Upper lobe of left lung (tissue), 6 donors: ENCODE measurements at regions not wholly inside any gene's neighbourhood (a gene's known extent, or its start where the extent isn't known, plus 50 kb on each side); places are given as distances from the start of the nearest gene placed in this dataset.
A peak's percentile ranks its signal among the peaks of the same experiment; 100 is the strongest.

Experiments used
- ATAC-seq, 2 donors: fragments of 200-7000 bp; cut with Tn5 transposase; one replicate each; pipeline ENCODE4 v1.9.1; 2022; ENCODE audit warnings: mild to moderate bottlenecking in 2 of 2, moderate library complexity in 2 of 2; ENCODE audit not compliant: low FRiP score in 2 of 2
- DNase-seq, 2 donors: peaks; one replicate each; pipeline ENCODE4 v3.0.0-alpha.2; 2019 to 2020
- H3K27ac ChIP-seq, 4 donors: fragments of 200-600 bp; sonication (generic); one replicate each; pipeline ENCODE4 v1.5.1; 2016 to 2019
- H3K27me3 ChIP-seq, 4 donors: fragments of 200-600 bp; sonication (generic); one replicate each; pipeline ENCODE4 v1.5.1; 2017 to 2019
- H3K36me3 ChIP-seq, 4 donors: fragments of 200-600 bp; sonication (generic); one replicate each; pipeline ENCODE4 v1.5.1; 2016 to 2019
- H3K4me1 ChIP-seq, 4 donors: fragments of 200-600 bp; sonication (generic); one replicate each; pipeline ENCODE4 v1.5.1; 2018 to 2019
- H3K4me3 ChIP-seq, 4 donors: fragments of 200-600 bp; sonication (generic); one replicate each; pipeline ENCODE4 v1.5.1; 2017 to 2019; ENCODE audit warnings: mild to moderate bottlenecking in 2 of 4, moderate library complexity in 1 of 4
- H3K9me3 ChIP-seq, 4 donors: fragments of 200-600 bp; sonication (generic); one replicate each; pipeline ENCODE4 v1.5.1; 2018 to 2019
- CTCF ChIP-seq, 6 experiments: fragments of 450-650 bp in 4 of 6; fragments of 200-600 bp in 2 of 6; sonication (generic) in 2 of 6; IDR thresholded peaks; one replicate each; pipeline ENCODE4 v1.5.1; 2016 to 2019; ENCODE audit warnings: antibody characterized with exemption in 6 of 6
- EP300 ChIP-seq, 4 donors: sonication (generic); formaldehyde crosslinking; IDR thresholded peaks; one replicate each; pipeline ENCODE4 v1.5.1; 2017; ENCODE audit warnings: antibody characterized with exemption in 4 of 4, control low read depth in 2 of 4
- POLR2A ChIP-seq, 4 donors: fragments of 450-650 bp; IDR thresholded peaks; one replicate each; pipeline ENCODE4 v1.5.1; 2016 to 2017; ENCODE audit warnings: antibody characterized with exemption in 4 of 4, mild to moderate bottlenecking in 2 of 4
- POLR2AphosphoS5 ChIP-seq, 2 donors: sonication (generic); formaldehyde crosslinking; IDR thresholded peaks; one replicate each; pipeline ENCODE4 v1.5.1; 2017; ENCODE audit warnings: antibody characterized with exemption in 2 of 2
- WGBS, 2 donors: methylation state at CpG; one replicate each; pipeline ENCODE4 v1.1.5; 2017 to 2018; 5-methylcytosine and 5-hydroxymethylcytosine counted together
- donor health status: DM: no; HTN: no; CAD: no; lungs with moderate emphysema.
- donor health status: DM: no; HTN: yes; CAD: no; lungs with severe emphysema.

DNA sequence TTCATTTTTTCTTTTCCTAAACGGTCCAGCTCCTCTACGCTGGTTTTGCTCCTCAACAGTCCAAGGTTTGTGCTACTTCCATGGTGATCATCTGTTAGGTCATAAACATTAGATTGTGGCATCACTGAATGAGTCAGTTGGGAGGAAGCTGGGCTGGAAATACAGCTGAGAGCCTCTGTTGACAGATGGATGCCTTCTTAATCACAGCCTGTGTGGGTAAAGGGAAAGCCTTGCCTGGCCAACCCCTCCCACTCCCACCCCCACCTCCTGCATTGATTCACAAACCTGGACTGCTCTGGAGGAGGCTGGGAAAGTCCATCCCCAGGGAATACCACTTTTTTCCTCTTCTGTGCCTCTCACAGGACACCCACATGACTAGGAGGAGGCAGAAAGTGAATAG, 180.6 kb upstream of the CCN2 start:
- 50 to 67% methylated on average over 2 of the region's 2 CpGs for WGBS, 2 donors
- Histone ChIP-seq H3K4me1 (peaks cover 0 to 16% (median 6%) of the 10 kb centered on the region in 4 donors), H3K27ac (peak overlapping the region in 1 of 4 donors; percentile 57), H3K4me3 (no peak overlapping the region), H3K27me3 (no peaks in the 10 kb centered on the region), H3K36me3 (no peaks in the 10 kb centered on the region), H3K9me3 (no peaks in the 10 kb centered on the region)
- ATAC-seq (peak; percentile 80 to 85), DNase-seq (no peak)
- TF ChIP-seq CTCF (IDR thresholded peaks at IDR 0.05) (no peak), POLR2AphosphoS5 (IDR thresholded peaks at IDR 0.05) (peak in 1 of 2 donors; percentile 10)

DNA sequence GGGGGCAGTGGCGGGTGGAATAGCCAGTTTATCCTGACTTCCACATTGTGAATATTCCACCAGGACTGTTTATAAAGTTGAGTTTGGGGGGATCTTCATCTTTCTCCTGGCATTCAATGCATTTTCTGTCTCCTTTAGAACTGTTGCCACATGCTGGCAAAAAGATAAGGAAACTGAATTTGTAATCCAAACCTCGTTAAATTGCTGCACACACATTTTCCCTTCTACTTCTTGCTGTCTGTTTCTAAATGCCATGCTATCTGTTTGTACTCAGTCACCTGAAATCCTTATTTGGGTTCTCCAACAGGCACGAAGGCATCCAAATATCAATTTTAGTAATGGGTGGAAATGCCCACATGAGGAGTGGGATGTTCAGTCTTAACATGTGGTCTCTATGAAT, 180.2 kb upstream of the CCN2 start:
- no peak for DNase-seq
- 65 to 69% methylated on average over 3 of the region's 3 CpGs for WGBS, 2 donors
- no peak overlapping the region for H3K4me3 ChIP-seq
- no peak for ATAC-seq
- no peak for TF ChIP-seq POLR2A (IDR thresholded peaks at IDR 0.05)
- TF ChIP-seq POLR2AphosphoS5 (IDR thresholded peaks at IDR 0.05), result no peak
- TF ChIP-seq EP300 (IDR thresholded peaks at IDR 0.05), result no peak
- no peak for TF ChIP-seq CTCF (IDR thresholded peaks at IDR 0.05)
- H3K4me1 ChIP-seq, result peaks cover 0 to 16% (median 6%) of the 10 kb centered on the region in 4 donors
- H3K27me3 ChIP-seq, result no peaks in the 10 kb centered on the region
- no peaks in the 10 kb centered on the region for H3K9me3 ChIP-seq
- H3K36me3 ChIP-seq, result no peaks in the 10 kb centered on the region
- H3K27ac ChIP-seq, result peak overlapping the region; percentile 52 to 67 (median 56)

DNA sequence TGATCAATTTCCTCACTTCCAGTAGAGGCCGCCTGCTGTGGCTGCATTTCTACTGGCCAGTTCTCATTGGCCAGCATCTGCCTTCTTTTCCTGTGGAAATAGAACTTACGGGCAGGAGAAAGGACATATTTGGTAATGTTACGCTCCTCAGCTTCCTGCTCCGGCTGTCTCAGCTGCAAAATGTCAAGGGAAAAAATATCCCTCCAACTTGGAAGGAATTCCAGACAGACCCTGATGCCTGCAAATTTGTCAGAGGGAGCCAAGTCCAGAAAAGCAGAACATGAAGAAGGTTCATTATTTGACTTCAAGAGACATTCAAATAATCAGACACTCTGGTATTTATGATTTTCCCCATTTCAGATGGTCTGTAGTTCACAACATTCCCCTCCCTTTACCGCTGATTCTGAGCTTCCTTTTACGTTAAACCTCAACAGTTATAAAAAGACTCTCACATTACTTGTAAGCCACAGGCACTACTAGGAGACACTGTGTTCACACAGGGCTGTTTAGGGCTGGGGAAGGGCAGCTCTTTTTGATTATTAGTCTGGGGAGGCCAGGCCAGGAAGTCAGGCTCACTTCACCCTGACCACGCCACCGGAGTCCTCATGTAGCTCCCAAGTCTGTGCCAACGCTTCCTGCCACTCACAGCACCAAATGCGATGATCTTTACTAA, 179.6 kb upstream of the CCN2 start:
- DNase-seq (no peak), ATAC-seq (peak; percentile 62 to 77)
- 63% methylated on average over 10 of the region's 10 CpGs for WGBS, 2 donors
- Histone ChIP-seq H3K36me3 (no peaks in the 10 kb centered on the region), H3K4me3 (no peak overlapping the region), H3K27me3 (no peaks in the 10 kb centered on the region), H3K9me3 (no peaks in the 10 kb centered on the region), H3K27ac (peak overlapping the region; percentile 52 to 67 (median 56)), H3K4me1 (peaks cover 0 to 16% (median 6%) of the 10 kb centered on the region in 4 donors)
- TF ChIP-seq EP300 (IDR thresholded peaks at IDR 0.05) (no peak), POLR2AphosphoS5 (IDR thresholded peaks at IDR 0.05) (no peak), POLR2A (IDR thresholded peaks at IDR 0.05) (no peak), CTCF (IDR thresholded peaks at IDR 0.05) (no peak)

DNA sequence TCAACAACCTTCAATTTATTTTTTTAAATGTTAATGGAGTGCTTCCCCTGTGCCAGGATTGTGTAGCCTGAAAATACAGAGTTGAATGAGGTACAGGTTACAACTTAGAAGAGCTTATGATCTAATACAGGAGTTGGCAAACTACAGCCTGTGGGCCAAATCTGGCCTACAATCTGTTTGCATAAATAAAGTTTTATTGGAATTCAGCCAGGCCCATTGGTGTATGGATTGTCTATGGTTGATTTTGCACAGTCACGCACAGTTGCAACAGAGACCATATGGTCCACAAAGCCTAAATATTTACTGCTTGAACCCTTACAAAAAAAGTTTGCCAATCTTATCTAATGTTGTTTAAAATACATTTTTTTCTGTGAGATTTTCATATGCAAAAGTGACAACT, 177.3 kb upstream of the CCN2 start:
- Histone ChIP-seq H3K27me3 (no peaks in the 10 kb centered on the region), H3K27ac (no peak overlapping the region), H3K4me1 (peaks cover 0 to 16% (median 6%) of the 10 kb centered on the region in 4 donors), H3K9me3 (no peaks in the 10 kb centered on the region), H3K36me3 (no peaks in the 10 kb centered on the region), H3K4me3 (no peak overlapping the region)
- TF ChIP-seq POLR2A (IDR thresholded peaks at IDR 0.05), result no peak
- no peak for TF ChIP-seq CTCF (IDR thresholded peaks at IDR 0.05)
- no peak for TF ChIP-seq EP300 (IDR thresholded peaks at IDR 0.05)
- no peak for TF ChIP-seq POLR2AphosphoS5 (IDR thresholded peaks at IDR 0.05)
- WGBS, 2 donors, result 90 to 97% methylated on average over 1 of the region's 1 CpG
- DNase-seq (no peak), ATAC-seq (no peak)

DNA sequence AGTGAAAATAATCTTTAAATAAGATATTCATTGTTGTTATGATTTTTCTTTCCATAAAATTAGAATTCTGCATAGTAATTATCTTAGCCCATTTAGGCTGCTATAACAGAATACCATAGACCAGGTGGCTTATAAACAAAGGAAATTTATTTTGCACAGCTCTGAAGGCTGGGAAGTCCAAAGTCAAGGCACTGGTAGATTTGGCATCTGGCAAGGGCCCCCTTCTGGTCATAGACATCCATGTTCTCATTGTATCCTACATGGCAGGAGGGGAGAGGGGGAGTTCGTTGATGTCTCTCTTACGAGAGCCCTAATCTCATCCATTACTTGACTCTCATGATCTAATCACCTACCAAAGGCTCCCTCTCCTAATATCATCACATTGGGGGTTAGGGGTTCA, 175.0 kb upstream of the CCN2 start:
- H3K27ac ChIP-seq, result no peak overlapping the region
- no peaks in the 10 kb centered on the region for H3K36me3 ChIP-seq
- no peak for DNase-seq
- H3K9me3 ChIP-seq, result no peaks in the 10 kb centered on the region
- TF ChIP-seq POLR2AphosphoS5 (IDR thresholded peaks at IDR 0.05) (no peak), CTCF (IDR thresholded peaks at IDR 0.05) (no peak), EP300 (IDR thresholded peaks at IDR 0.05) (no peak), POLR2A (IDR thresholded peaks at IDR 0.05) (no peak)
- no peaks in the 10 kb centered on the region for H3K4me1 ChIP-seq
- 84 to 90% methylated on average over 2 of the region's 2 CpGs for WGBS, 2 donors
- H3K27me3 ChIP-seq, result no peaks in the 10 kb centered on the region
- no peak overlapping the region for H3K4me3 ChIP-seq
- ATAC-seq, result no peak
